ENCODE measurements at regions not wholly inside any gene's neighbourhood (a gene's known extent, or its start where the extent isn't known, plus 50 kb on each side); places are given as distances from the start of the nearest gene placed in this dataset.

DNA sequence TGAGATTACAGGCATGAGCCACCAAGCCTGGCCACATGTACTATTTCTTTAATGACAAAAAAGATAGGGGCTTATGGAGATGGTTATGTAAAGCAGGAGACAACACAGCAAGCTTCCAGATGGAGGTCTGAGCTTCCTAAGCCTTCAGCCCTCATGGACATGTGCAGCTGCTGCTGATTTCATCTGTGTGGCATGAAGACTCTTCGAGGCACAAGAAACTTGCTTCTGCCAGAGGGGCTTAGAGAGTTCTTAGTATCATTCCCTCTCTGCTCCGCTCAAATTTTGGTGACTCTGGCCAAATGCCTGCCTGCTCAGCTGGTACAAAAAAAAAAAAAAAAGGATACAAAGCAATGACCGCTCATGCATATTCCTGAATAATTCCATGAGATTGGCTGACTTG lies 552.5 kb downstream of the TYW1 start:
- no peaks in the 10 kb centered on the region for H3K27me3 ChIP-seq (ENCODE audit: control insufficient read depth, insufficient read depth, low read length)
- H3K36me3 ChIP-seq (ENCODE audit: control insufficient read depth, insufficient read depth, low read length) = no peaks in the 10 kb centered on the region
- TF ChIP-seq, protein P1, sequence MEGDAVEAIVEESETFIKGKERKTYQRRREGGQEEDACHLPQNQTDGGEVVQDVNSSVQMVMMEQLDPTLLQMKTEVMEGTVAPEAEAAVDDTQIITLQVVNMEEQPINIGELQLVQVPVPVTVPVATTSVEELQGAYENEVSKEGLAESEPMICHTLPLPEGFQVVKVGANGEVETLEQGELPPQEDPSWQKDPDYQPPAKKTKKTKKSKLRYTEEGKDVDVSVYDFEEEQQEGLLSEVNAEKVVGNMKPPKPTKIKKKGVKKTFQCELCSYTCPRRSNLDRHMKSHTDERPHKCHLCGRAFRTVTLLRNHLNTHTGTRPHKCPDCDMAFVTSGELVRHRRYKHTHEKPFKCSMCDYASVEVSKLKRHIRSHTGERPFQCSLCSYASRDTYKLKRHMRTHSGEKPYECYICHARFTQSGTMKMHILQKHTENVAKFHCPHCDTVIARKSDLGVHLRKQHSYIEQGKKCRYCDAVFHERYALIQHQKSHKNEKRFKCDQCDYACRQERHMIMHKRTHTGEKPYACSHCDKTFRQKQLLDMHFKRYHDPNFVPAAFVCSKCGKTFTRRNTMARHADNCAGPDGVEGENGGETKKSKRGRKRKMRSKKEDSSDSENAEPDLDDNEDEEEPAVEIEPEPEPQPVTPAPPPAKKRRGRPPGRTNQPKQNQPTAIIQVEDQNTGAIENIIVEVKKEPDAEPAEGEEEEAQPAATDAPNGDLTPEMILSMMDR (IDR thresholded peaks at IDR 0.05; ENCODE audit: insufficient read depth, low read length, poor library complexity, severe bottlenecking) = no peak
- H3K4me3 ChIP-seq (ENCODE audit: low read depth, low read length) = no peak overlapping the region
- DNase-seq (ENCODE audit: low read depth) = no peak

GRCh38 chr7:67550801-67551436 lies 554.3 kb downstream of the TYW1 start:
- TF ChIP-seq, protein P1 (IDR thresholded peaks at IDR 0.05; ENCODE audit: insufficient read depth, low read length, poor library complexity, severe bottlenecking) = no peak
- no peaks in the 10 kb centered on the region for H3K36me3 ChIP-seq (ENCODE audit: control insufficient read depth, insufficient read depth, low read length)
- H3K4me3 ChIP-seq (ENCODE audit: low read depth, low read length) = no peak overlapping the region
- H3K27me3 ChIP-seq (ENCODE audit: control insufficient read depth, insufficient read depth, low read length) = no peaks in the 10 kb centered on the region
- no peak for DNase-seq (ENCODE audit: low read depth)

DNA sequence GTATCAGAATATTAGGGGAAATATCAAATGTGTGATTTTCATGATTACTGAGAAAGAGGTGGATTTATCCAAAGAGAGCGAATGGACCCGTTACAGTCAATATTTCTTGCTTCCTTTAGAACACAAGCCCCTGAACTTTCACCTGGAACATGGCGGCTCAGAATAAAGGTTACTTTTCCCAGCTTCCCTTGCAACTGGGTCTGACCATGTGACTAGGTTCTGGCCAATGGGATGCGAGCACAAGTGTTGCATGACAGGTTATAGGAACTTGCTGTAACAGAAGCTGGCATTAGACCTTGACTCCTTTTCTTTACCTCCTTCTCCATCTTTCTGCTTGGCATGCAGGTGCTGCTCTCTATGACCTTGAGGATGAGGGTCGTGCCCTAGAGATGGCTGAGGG lies 556.1 kb downstream of the TYW1 start:
- no peak for DNase-seq (ENCODE audit: low read depth)
- Histone ChIP-seq H3K27me3 (ENCODE audit: control insufficient read depth, insufficient read depth, low read length) (no peaks in the 10 kb centered on the region), H3K4me3 (ENCODE audit: low read depth, low read length) (no peak overlapping the region), H3K36me3 (ENCODE audit: control insufficient read depth, insufficient read depth, low read length) (no peaks in the 10 kb centered on the region)
- TF ChIP-seq, protein P1 (IDR thresholded peaks at IDR 0.05; ENCODE audit: insufficient read depth, low read length, poor library complexity, severe bottlenecking) = no peak

DNA sequence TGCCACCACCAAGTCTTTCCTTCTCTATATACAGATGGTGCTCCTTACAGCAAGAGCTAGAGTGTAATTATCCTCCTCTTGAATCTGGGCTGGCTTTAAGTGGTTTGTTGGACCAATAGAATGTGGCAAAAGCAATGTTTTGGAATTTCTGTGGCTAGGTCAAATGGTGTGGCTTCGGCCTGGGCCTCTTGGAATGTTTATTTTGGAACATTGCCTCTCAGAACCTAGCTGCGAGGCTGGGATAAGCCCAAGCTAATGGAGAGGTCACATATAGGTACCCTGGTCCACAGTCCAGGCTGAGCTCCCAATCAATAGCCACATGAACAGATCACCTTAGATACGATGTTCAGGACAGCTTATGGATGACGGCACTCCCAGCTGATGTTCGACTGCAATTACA lies 556.7 kb downstream of the TYW1 start:
- H3K27me3 ChIP-seq (ENCODE audit: control insufficient read depth, insufficient read depth, low read length) = no peaks in the 10 kb centered on the region
- no peaks in the 10 kb centered on the region for H3K36me3 ChIP-seq (ENCODE audit: control insufficient read depth, insufficient read depth, low read length)
- TF ChIP-seq, protein P1 (IDR thresholded peaks at IDR 0.05; ENCODE audit: insufficient read depth, low read length, poor library complexity, severe bottlenecking) = no peak
- no peak overlapping the region for H3K4me3 ChIP-seq (ENCODE audit: low read depth, low read length)
- DNase-seq (ENCODE audit: low read depth) = no peak

DNA sequence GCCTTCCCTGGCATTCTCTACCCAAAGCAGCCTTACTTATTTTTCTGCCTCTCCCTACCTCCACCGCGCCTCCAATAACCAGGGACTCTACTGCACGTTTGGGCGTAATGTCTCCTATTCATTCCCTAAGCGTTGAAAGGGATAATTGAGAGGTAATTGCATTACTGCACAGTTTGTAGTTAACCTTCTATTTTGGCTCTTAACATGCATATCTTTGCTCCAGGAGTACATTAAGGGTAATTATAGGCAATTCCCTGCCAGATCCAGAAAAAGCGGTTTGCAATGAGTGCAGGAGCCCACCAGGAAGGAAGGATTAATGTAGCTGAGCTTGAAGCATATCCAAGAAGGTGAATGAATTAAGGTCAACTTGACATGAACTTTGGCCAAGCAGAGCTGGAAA lies 558.4 kb downstream of the TYW1 start:
- TF ChIP-seq, protein P1 (IDR thresholded peaks at IDR 0.05; ENCODE audit: insufficient read depth, low read length, poor library complexity, severe bottlenecking) = no peak
- no peaks in the 10 kb centered on the region for H3K27me3 ChIP-seq (ENCODE audit: control insufficient read depth, insufficient read depth, low read length)

DNA sequence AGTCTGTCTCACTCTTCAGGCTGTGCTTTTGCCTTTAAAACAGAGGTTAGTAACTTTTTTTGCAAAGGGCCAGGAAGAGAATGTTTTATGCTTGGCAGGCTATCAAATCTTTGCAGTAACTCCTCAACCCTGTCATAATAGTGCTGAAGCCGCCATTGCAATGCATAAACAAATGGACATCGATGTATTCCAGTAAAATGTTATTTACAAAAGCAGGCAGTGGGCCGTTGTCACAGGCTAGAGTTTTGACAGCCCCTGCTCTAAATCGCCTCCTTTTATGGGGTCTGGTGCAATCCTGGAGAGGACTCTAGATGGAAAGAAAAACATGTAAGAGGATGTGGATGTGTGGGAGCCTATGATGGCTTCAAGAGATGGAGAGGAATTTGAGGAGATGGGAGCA lies 568.3 kb downstream of the TYW1 start:
- Histone ChIP-seq H3K36me3 (ENCODE audit: control insufficient read depth, insufficient read depth, low read length) (no peaks in the 10 kb centered on the region), H3K4me3 (ENCODE audit: low read depth, low read length) (no peak overlapping the region), H3K27me3 (ENCODE audit: control insufficient read depth, insufficient read depth, low read length) (no peaks in the 10 kb centered on the region)
- no peak for DNase-seq (ENCODE audit: low read depth)
- TF ChIP-seq, protein P1 (IDR thresholded peaks at IDR 0.05; ENCODE audit: insufficient read depth, low read length, poor library complexity, severe bottlenecking) = no peak

More for the DNA sequence above, 558.4 kb downstream of the TYW1 start:
- H3K36me3 ChIP-seq (ENCODE audit: control insufficient read depth, insufficient read depth, low read length) = no peaks in the 10 kb centered on the region
- H3K4me3 ChIP-seq (ENCODE audit: low read depth, low read length) = no peak overlapping the region
- no peak for DNase-seq (ENCODE audit: low read depth)
